Parathyroid adenoma (tissue), 2 donors: ENCODE measurements at regions not wholly inside any gene's neighbourhood (a gene's known extent, or its start where the extent isn't known, plus 50 kb on each side); places are given as distances from the start of the nearest gene placed in this dataset.

Experiments used
- H2AFZ ChIP-seq: fragments of 300-600 bp; sonication (generic); one replicate; pipeline ENCODE4 v1.7.0; 2017; ENCODE audit warnings: antibody characterized with exemption, mild to moderate bottlenecking
- H3K27ac ChIP-seq: fragments of 300-600 bp; sonication (generic); one replicate; pipeline ENCODE4 v1.7.0; 2017
- H3K27me3 ChIP-seq: fragments of 300-600 bp; sonication (generic); one replicate; pipeline ENCODE4 v1.7.0; 2017; ENCODE audit warnings: low read length; ENCODE audit not compliant: control insufficient read depth, insufficient read depth
- H3K36me3 ChIP-seq: fragments of 300-600 bp; sonication (generic); one replicate; pipeline ENCODE4 v1.7.0; 2017; ENCODE audit warnings: low read length; ENCODE audit not compliant: control insufficient read depth, insufficient read depth
- H3K4me1 ChIP-seq: fragments of 300-600 bp; sonication (generic); one replicate; pipeline ENCODE4 v1.7.0; 2017; ENCODE audit warnings: control low read depth
- H3K4me2 ChIP-seq: fragments of 300-600 bp; sonication (generic); one replicate; pipeline ENCODE4 v1.7.0; 2017; ENCODE audit warnings: low read length
- H3K4me3 ChIP-seq: fragments of 300-600 bp; sonication (generic); one replicate; pipeline ENCODE4 v1.7.0; 2017; ENCODE audit warnings: low read depth, low read length
- H3K79me2 ChIP-seq: fragments of 300-600 bp; sonication (generic); one replicate; pipeline ENCODE4 v1.7.0; 2017; ENCODE audit warnings: control low read depth
- H3K9ac ChIP-seq: fragments of 300-600 bp; sonication (generic); one replicate; pipeline ENCODE4 v1.7.0; 2017; ENCODE audit warnings: mild to moderate bottlenecking
- H3K9me3 ChIP-seq: fragments of 300-600 bp; sonication (generic); one replicate; pipeline ENCODE4 v1.7.0; 2017; ENCODE audit warnings: low read length; ENCODE audit not compliant: control insufficient read depth
- CTCF ChIP-seq: fragments of 300-600 bp; sonication (generic); IDR thresholded peaks from one replicate; pipeline ENCODE4 v1.7.0; 2017; ENCODE audit warnings: antibody characterized with exemption, mild to moderate bottlenecking
- donor health status: primary hyperparathyroidism.

- Histone ChIP-seq H2AFZ (no peak overlapping the region), H3K9me3 (no peaks in the 10 kb centered on the region), H3K36me3 (no peaks in the 10 kb centered on the region), H3K4me3 (no peak overlapping the region), H3K9ac (no peak overlapping the region), H3K27me3 (no peaks in the 10 kb centered on the region), H3K4me1 (peaks cover 19% of the 10 kb centered on the region), H3K79me2 (no peaks in the 10 kb centered on the region), H3K4me2 (no peak overlapping the region), H3K27ac (no peak overlapping the region)
- TF ChIP-seq CTCF: no peak
Observed at GRCh38 chr12:46454981-46455380, 82.4 kb upstream of the SLC38A2 start.

- Histone ChIP-seq H3K4me1 (peaks cover 19% of the 10 kb centered on the region), H3K9me3 (no peaks in the 10 kb centered on the region), H3K36me3 (no peaks in the 10 kb centered on the region), H2AFZ (no peak overlapping the region), H3K79me2 (no peaks in the 10 kb centered on the region), H3K27me3 (no peaks in the 10 kb centered on the region), H3K4me2 (no peak overlapping the region), H3K9ac (no peak overlapping the region), H3K4me3 (no peak overlapping the region), H3K27ac (no peak overlapping the region)
- TF ChIP-seq CTCF: no peak
Observed at GRCh38 chr12:46453428-46453827, 80.9 kb upstream of the SLC38A2 start.

- Histone ChIP-seq H3K36me3 (no peaks in the 10 kb centered on the region), H3K4me2 (no peak overlapping the region), H3K27me3 (no peaks in the 10 kb centered on the region), H2AFZ (peak overlapping the region; percentile 5), H3K4me3 (no peak overlapping the region), H3K9ac (no peak overlapping the region), H3K4me1 (peaks cover 19% of the 10 kb centered on the region), H3K27ac (no peak overlapping the region), H3K79me2 (no peaks in the 10 kb centered on the region), H3K9me3 (no peaks in the 10 kb centered on the region)
- TF ChIP-seq CTCF: no peak
Observed at GRCh38 chr12:46452776-46453175, 80.2 kb upstream of the SLC38A2 start.

- no peak overlapping the region for H3K4me3 ChIP-seq
- H3K9ac ChIP-seq: no peak overlapping the region
- no peaks in the 10 kb centered on the region for H3K79me2 ChIP-seq
- no peaks in the 10 kb centered on the region for H3K36me3 ChIP-seq
- H3K9me3 ChIP-seq: no peaks in the 10 kb centered on the region
- no peak overlapping the region for H3K4me2 ChIP-seq
- no peak for TF ChIP-seq CTCF
- no peaks in the 10 kb centered on the region for H3K27me3 ChIP-seq
- H3K4me1 ChIP-seq: peaks cover 19% of the 10 kb centered on the region
- H3K27ac ChIP-seq: no peak overlapping the region
- peak overlapping the region; percentile 5 for H2AFZ ChIP-seq
Observed at GRCh38 chr12:46452061-46452615, 79.6 kb upstream of the SLC38A2 start.

- Histone ChIP-seq H3K9ac (no peak overlapping the region), H3K4me2 (no peak overlapping the region), H3K79me2 (no peaks in the 10 kb centered on the region), H3K4me1 (peaks cover 18% of the 10 kb centered on the region), H3K27ac (peak overlapping the region; percentile 65), H3K36me3 (no peaks in the 10 kb centered on the region), H2AFZ (peak overlapping the region; percentile 40), H3K9me3 (no peaks in the 10 kb centered on the region), H3K4me3 (no peak overlapping the region), H3K27me3 (no peaks in the 10 kb centered on the region)
- no peak for TF ChIP-seq CTCF
Observed at GRCh38 chr12:46451276-46452021, 78.9 kb upstream of the SLC38A2 start.
